ENCODE measurements at regions not wholly inside any gene's neighbourhood (a gene's known extent, or its start where the extent isn't known, plus 50 kb on each side); places are given as distances from the start of the nearest gene placed in this dataset.
"Not testable (repeated sequence)": the region's sequence is repeated elsewhere in the genome, so short reads cannot be mapped to it uniquely, and the experiment has no call there.

DNA sequence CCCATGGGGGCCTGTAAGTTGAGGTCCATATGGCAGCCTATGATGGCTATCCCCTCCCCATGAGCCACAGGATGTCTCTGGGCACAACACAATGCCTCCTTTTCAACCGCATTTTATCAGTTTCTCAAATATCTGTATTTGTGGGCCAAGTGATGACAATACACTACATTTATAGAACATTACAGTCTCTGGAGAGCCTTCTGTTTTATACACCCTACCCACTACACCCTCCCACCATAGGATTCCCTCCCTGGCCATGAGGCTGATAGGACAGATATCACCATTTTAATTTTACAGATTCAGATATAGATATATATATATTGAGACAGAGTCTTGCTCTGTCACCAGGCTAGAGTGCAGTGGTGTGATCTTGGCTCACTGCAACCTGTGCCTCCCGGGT lies 236.8 kb downstream of the ENC1 start:
- DNase-seq (ENCODE audit: low spot score): no peak

DNA sequence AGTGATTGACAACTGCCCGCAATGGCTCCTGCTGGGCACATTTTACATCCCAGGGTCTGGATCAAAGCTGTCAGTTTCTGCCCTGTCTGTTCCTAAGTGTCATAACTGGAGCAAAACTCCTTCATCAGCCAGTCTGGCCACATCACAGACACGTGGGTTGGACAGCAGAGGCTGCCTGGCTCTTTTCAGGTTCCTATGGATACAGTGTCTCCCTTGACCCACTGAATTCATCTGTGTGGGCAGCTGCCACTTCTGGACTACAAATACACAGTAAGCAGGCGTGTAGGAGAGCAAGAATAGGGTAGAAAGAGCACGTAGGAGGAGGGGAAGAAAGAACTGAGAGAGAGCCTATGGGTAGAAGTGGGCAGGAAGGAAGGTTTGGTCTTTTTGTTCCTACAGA lies 238.0 kb downstream of the ENC1 start:
- DNase-seq (ENCODE audit: low spot score): no peak

GRCh38 chr5:74401946-74402320 lies 238.6 kb downstream of the ENC1 start:
- DNase-seq (ENCODE audit: low spot score): no peak

DNA sequence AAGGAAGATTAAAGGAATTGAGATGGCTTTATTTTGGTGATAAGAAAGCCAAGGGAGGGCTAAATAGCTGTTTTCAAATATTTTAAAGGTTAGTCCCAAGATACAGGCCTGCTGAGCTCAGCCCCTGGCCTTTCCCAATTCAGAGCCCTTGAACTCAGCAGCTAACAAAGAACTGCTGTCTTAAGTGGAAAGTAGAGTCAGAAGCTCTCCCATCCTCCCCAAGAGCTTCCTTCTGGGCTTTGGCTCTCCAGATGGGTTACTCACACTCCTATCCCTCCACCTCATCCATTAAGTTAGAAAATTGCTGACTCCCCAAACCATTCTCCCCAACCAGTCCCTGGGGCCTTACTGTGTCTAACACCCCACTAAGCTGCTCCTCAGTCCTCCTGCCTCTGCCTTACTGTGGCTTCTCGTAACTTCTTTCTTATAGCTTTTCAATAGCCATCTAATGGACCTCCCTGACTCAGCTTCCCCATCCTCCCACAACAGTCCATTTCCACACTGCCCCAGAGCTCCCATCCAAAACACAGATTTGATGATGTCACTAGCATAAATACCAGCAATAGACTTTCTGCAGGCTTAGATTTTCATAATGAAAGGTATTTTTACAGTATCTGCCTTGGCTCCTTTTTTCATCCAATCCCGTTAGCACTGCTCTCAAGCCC lies 239.1 kb downstream of the ENC1 start:
- no peak for DNase-seq (ENCODE audit: low spot score)

DNA sequence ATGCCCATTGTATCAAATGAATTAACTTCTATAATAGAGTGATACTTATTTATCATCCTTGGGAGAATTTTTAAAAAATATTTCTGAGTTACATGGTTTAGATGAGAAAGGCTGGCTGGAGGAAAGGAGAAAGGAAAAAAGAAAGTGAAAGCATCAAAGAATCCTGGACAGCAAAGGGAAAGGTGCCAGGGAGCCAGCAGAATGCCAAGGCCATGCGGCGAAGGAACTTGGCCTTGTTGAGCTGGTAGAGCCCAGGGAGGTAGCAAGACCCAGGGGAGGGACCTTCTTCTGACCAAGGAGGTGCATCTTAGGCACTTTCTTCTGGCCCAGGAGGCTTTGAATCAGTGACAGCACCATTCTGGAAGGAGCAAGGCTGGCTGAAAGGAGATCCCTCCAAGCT lies 240.5 kb downstream of the ENC1 start:
- DNase-seq (ENCODE audit: low spot score): no peak

- no peak for DNase-seq (ENCODE audit: low spot score)
Measured at GRCh38 chr5:74396913-74397622, 243.5 kb downstream of the ENC1 start.

- DNase-seq (ENCODE audit: low spot score): no peak
Measured at GRCh38 chr5:74394916-74395880, 245.3 kb downstream of the ENC1 start.

DNA sequence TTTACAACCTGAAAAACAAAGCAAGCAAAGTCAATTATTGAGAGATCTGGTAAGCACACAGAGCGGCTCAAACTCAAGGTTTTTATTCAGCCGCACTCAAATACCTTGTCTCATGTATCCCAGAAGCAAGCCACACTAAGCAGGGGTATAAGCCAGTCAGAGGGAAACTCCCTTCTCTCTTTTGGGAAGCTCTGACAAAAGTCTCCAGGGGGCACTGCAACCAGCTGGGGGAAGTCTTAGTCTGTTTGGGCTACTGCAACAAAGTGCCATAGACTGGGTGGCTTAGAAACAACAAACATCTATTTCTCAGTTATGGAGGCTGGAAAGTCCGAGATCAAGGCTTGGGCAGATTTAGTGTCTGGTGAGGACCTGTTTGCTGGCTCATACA lies 246.0 kb downstream of the ENC1 start:
- DNase-seq (ENCODE audit: low spot score): no peak

DNA sequence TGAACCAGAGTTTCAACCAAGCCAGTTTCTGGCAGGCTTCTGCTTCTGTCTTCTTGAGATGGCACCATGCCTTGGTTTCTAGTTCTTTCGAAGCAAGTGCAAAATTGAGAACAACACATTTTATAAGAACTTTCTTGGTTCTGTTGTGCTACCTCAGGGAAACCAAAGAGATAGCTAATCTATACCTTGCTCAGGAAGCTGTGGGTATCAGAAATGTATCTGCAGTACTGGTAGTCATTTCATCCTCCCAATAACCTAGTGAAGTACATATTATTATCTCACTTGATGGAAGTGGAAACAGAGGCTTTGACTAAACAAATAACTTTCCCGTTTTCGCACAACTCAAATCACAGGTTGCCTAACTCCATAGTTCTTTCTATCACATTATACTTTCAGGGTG lies 246.6 kb downstream of the ENC1 start:
- no peak for DNase-seq (ENCODE audit: low spot score)

DNA sequence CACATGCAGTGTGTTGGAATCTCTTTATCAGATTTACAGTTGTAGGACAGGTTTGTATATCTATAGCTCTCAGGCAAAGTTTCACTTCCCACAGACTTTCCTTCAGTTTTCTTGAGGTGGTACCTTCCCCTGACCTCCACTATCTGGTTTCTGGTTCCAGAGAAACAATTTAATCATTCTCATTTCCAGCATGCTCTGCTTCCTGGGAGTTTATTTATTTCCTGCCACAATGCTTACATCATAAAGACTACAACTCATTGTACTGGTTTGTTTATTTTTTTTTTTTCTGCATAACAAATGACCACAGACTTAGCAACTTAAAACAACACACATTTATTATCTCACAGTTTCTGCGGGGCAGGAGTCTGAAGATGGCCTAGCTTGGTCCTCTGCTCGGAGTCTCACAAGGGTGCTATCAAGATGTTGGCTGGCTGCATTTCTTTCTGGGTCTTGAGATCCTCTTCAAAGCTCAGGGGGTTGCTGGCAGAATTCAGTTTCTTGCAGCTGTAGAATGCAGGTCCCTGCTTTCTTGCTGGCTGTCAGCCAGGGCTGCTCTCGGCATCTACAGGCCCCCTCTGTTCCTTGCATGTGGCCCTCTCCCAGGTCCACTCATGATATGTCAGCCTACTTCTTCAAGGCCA lies 247.7 kb downstream of the ENC1 start:
- DNase-seq (ENCODE audit: low spot score): no peak

- DNase-seq (ENCODE audit: low spot score): no peak
Measured at GRCh38 chr5:74391410-74391809, 249.1 kb downstream of the ENC1 start.

DNA sequence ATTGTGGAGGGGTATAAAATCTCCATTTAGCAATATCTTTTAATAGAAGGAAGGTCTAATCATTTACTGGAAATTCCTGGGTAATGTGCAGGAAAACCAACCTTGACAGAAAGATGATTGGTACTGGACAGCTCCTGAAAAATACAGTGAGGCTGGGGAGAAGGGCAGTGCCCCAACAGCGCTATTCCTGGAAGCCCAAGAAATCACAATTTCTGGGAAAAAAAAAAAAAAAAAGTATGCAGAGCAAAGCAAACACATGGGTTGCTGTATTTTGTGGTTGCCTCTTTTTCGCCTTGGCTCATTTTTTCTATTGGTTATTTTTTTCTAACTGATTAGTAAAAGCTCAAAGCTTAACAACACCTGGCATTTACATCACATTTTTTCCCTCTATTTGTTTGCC lies 249.7 kb downstream of the ENC1 start:
- no peak for DNase-seq (ENCODE audit: low spot score)

- DNase-seq (ENCODE audit: low spot score): no peak
Measured at GRCh38 chr5:74390306-74390637, 250.3 kb downstream of the ENC1 start.

- no peak for DNase-seq (ENCODE audit: low spot score)
Measured at GRCh38 chr5:74389531-74390305, 250.8 kb downstream of the ENC1 start.

GRCh38 chr5:74388411-74388810 lies 252.1 kb downstream of the ENC1 start:
- not testable (repeated sequence) for DNase-seq (ENCODE audit: low spot score)

- DNase-seq (ENCODE audit: low spot score): no peak
Measured at GRCh38 chr5:74386571-74387334, 253.8 kb downstream of the ENC1 start.

GRCh38 chr5:74384851-74385250 lies 255.7 kb downstream of the ENC1 start:
- DNase-seq (ENCODE audit: low spot score): no peak

- peak; percentile 16 for DNase-seq (ENCODE audit: low spot score)
Measured at GRCh38 chr5:74382987-74383593, 257.4 kb downstream of the ENC1 start.

- DNase-seq (ENCODE audit: low spot score): no peak
Measured at GRCh38 chr5:74382123-74382855, 258.2 kb downstream of the ENC1 start.

DNA sequence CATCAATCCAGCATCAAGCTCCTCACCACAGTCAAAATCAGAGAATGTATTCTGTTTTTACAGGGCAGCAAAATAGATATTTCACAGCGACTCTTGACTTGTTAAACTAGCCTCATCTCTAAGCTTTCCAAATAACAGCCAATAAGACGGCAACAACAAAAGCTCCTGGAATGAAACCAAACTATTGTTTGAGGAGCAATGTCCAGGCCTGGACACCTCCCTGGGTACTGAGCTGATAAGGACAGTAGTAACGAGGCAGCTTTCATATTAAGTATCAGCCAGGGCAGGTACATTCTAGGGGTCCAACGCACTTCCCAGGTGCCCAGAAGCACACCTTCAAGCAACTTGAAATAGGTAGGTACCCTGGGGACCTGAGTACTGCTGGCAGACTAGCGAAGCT lies 260.3 kb downstream of the ENC1 start:
- DNase-seq (ENCODE audit: low spot score): no peak

Data from cerebellar cortex (tissue), 1 donor.